Retinal pigment epithelial cell (primary cell): ENCODE measurements at regions not wholly inside any gene's neighbourhood (a gene's known extent, or its start where the extent isn't known, plus 50 kb on each side); places are given as distances from the start of the nearest gene placed in this dataset.

Source experiments
- DNase-seq: peaks from one replicate; pipeline ENCODE4 v3.0.0-alpha.2; 2010; ENCODE audit warnings: low read depth
- H3K4me3 ChIP-seq: 2 replicates; pipeline ENCODE4 v1.5.1; 2011; ENCODE audit warnings: mild to moderate bottlenecking, low read length, control low read depth, moderate library complexity
- CTCF ChIP-seq: conservative IDR thresholded peaks from 2 replicates; pipeline ENCODE4 v1.5.1; 2011; ENCODE audit warnings: low read depth, low read length, control low read depth, inconsistent platforms

GRCh38 chr7:21353388-21353780 lies 74.5 kb upstream of the SP4 start:
- DNase-seq = no peak
- H3K4me3 ChIP-seq = no peak overlapping the region
- TF ChIP-seq CTCF = no peak

DNA sequence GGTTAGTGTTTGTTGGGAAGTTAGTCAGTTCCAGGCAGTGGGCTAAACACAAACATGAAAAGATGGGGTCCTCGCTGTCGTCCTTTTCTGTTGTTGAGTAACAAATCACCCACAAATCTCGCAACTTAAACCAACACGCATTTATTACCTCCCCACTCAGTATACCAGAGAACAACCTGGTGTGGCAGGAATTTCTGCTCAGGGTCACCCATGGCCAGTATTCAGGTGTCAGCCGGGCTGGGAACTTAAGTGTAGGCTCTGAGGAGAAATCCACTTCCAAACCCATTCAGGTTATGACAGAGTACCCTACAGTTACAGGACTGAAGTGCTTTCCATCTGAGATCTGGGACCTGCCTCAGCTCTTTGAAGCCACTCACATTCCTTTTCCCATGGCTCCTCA lies 73.6 kb upstream of the SP4 start:
- H3K4me3 ChIP-seq = no peak overlapping the region
- DNase-seq = no peak
- no peak for TF ChIP-seq CTCF

DNA sequence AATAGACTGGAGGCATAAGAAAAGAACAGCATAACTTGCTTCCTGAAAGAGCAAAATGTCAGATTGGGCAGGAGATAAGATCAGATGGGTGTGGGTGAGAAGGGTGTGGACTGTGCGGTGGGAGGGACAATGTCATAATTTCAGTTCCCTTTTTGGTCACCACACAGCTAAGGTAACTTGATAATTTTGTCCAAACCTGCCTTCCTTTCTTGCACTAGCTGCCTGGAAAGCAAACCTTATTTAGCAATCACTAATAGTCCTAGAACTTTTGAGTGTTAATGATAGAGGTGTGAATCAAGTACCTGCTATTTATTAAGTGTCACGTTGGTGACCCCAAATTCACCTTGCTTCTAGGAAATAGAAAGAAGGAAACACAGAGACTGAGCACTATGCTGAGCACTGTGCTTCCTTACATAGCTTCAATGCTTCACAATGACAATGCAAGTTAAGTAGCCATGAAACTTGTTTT lies 72.4 kb upstream of the SP4 start:
- DNase-seq = no peak
- TF ChIP-seq CTCF = no peak
- H3K4me3 ChIP-seq = no peak overlapping the region

- DNase-seq = no peak
- H3K4me3 ChIP-seq = no peak overlapping the region
- TF ChIP-seq CTCF = no peak
Measured at GRCh38 chr7:21356616-21357015, 71.3 kb upstream of the SP4 start.

DNA sequence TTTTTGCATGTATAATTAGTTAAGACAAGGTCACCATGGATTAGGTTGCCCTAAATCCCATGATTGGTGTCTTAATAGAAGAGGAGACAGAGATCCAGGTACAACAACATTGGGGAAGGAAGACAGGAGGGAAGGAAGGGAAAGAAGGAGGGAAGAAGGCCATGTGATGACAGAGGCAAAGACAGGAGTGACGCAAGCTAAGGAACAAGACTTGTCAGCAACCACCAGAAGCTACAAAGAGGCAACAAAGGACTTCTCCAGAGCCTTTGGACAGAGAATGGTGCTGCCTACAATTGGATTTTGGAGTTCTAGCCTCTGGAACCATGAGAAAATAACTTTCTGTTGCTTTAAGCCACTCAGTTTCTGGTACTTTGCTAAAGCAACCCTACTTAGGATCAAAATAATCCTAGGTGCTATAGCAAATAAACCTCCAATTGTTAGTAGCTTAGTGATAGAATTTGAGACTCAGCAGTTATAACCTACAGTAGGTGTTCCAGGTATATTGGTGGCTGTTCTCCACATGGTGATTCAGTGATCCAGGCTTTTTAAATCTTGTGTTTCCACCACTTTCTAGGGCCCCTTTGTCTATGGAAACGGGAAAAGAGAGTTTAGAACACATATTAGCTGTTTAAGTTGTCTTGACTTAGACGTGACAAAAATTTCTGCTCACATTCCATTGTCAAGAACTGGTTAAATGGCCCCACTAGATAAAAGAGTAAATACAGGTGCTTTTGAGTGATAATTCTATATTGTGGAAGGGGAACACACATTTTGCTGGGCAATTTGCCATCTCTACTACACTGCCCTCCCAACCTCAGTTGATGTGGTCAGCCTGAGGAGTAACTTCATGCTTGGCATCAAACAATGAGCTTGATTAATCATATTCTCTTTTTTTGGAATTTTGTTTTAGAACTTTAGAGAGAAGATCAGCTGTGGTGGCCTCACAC lies 70.5 kb upstream of the SP4 start:
- no peak for DNase-seq
- no peak for TF ChIP-seq CTCF
- no peak overlapping the region for H3K4me3 ChIP-seq

- no peak for TF ChIP-seq CTCF
- no peak overlapping the region for H3K4me3 ChIP-seq
- no peak for DNase-seq
Measured at GRCh38 chr7:21358648-21359047, 69.2 kb upstream of the SP4 start.

DNA sequence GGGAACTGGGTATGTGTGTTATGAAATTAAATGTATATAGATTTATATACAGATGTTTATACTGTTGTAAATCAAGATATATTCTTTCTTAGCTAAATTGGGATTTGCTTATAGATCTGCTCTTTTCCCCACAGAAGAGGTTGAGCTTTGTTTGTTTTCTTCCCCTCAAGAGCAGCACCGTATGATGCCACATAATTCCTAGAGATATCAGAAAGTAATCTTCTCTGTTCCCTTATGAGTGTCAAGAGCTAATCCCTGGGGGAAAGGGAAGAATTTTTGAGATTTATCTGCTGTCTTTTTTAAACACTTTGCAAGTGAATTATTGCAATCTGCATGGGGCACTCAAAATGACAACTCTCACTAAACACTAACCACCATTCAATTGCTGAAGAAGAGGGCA lies 68.7 kb upstream of the SP4 start:
- DNase-seq = no peak
- no peak overlapping the region for H3K4me3 ChIP-seq
- TF ChIP-seq CTCF = no peak
